Skeletal muscle tissue (tissue), 3 donors: ENCODE measurements at regions not wholly inside any gene's neighbourhood (a gene's known extent, or its start where the extent isn't known, plus 50 kb on each side); places are given as distances from the start of the nearest gene placed in this dataset.
"Not testable (repeated sequence)": the region's sequence is repeated elsewhere in the genome, so short reads cannot be mapped to it uniquely, and the experiment has no call there.

ENCODE experiments used
- H3K27ac ChIP-seq: one replicate; pipeline ENCODE4 v1.7.0; 2013; ENCODE audit warnings: mild to moderate bottlenecking, low read depth, low read length, inconsistent platforms
- H3K27me3 ChIP-seq, 3 donors: one replicate each; pipeline ENCODE4 v1.7.0; 2013; ENCODE audit warnings: low read length in 3 of 3; ENCODE audit not compliant: control insufficient read depth in 3 of 3, insufficient read depth in 3 of 3
- H3K36me3 ChIP-seq, 3 donors: one replicate each; pipeline ENCODE4 v1.7.0; 2013; ENCODE audit warnings: low read length in 3 of 3; ENCODE audit not compliant: control insufficient read depth in 3 of 3, insufficient read depth in 3 of 3
- H3K4me1 ChIP-seq, 3 donors: one replicate each; pipeline ENCODE4 v1.7.0; 2013; ENCODE audit warnings: low read length in 3 of 3, mild to moderate bottlenecking in 3 of 3; ENCODE audit not compliant: control insufficient read depth in 3 of 3, insufficient read depth in 3 of 3
- H3K4me3 ChIP-seq, 3 donors: one replicate each; pipeline ENCODE4 v1.7.0; 2013; ENCODE audit warnings: low read length in 3 of 3
- H3K9ac ChIP-seq, 3 donors: one replicate each; pipeline ENCODE4 v1.7.0; 2013; ENCODE audit warnings: low read length in 3 of 3, mild to moderate bottlenecking in 3 of 3, moderate library complexity in 2 of 3, low read depth in 1 of 3
- H3K9me3 ChIP-seq, 3 donors: one replicate each; pipeline ENCODE4 v1.7.0; 2013; ENCODE audit warnings: low read length in 3 of 3; ENCODE audit not compliant: control insufficient read depth in 3 of 3
- donor health status: Osteomylitis.

DNA sequence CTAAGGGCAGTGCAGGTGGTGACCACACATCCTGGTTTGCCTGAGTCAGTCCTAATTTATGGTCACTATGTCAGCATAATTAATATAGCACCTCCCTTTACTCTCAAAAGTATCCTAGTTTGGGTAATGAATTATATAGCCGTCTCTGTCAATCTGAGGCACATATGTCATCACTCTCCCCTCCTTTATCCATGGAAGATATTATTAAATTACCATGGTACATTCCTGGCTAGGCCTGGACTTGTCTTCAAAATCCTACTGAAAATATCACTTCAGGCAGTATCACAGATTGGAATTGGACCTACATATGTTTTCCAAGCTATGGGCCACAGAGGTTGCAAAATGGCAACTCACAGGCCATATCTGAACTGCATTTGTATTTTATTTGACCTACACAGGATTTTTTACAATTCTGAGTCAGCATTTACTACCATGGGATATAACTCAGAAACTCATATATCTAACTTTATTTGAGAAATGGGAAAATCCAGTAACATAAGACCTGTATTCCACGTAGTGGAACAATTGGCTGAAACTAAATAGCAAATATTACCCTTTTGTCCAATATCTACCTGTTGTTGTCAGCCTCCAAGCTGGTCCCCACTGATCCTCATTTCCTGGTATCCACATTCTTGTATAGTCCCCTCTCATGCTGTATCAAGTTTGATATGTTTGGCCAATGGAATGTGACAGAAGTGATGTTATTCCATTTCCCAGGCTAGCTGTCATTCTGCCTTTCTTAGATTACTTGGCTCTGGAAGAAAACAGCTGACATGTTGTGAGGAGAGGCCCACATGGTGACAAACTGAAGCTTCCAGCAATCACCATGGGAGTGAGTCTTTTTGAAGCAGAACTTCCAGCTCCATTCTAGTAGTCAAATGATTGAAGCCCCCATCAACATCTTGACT, 102.5 kb upstream of the MDM1 start:
- Histone ChIP-seq H3K27ac (no peak overlapping the region), H3K9ac (no peak overlapping the region), H3K36me3 (no peaks in the 10 kb centered on the region), H3K4me1 (peaks cover 0 to 8% (median 3%) of the 10 kb centered on the region in 3 donors), H3K27me3 (no peaks in the 10 kb centered on the region), H3K9me3 (no peaks in the 10 kb centered on the region), H3K4me3 (no peak overlapping the region)

DNA sequence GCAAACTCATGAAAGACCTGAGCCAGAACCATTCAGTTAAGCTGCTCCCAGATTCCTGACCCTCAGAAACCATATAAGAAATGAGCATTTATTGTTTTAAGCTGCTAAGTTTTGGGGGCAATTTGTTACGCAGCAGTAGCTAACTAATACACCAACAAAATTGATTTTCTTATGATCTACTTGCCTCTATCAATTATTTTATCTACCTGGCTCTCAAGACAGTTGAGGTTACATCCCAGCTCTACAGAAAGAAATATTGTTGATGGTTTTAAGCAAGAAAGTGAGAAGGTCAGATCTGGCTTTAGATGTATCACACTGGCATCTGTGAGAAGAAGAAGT, 103.1 kb upstream of the MDM1 start:
- H3K4me3 ChIP-seq, result no peak overlapping the region
- H3K27me3 ChIP-seq, result no peaks in the 10 kb centered on the region
- H3K9me3 ChIP-seq, result no peaks in the 10 kb centered on the region
- H3K9ac ChIP-seq, result no peak overlapping the region
- peaks cover 6 to 14% (median 9%) of the 10 kb centered on the region in 3 donors for H3K4me1 ChIP-seq
- no peak overlapping the region for H3K27ac ChIP-seq
- H3K36me3 ChIP-seq, result no peaks in the 10 kb centered on the region

DNA sequence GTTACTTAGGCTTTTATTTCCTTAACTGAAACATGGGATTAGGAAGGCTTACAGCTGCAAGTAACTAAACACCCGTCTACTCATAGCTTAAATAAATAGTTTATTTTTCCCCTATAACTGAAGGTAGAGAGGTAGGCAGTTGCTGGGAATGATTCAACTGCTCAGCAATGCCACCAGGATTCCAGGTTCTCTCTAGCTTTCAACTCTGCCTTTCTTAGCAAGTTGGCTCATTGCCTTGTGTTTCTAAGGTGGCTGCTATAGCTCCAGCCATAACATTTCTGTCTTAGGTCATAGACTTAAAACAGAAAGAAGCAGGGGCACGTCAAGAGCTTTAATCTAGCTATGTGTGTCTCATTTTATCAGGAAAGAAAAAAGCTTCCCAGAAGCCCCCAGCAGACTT, 103.7 kb upstream of the MDM1 start:
- no peaks in the 10 kb centered on the region for H3K36me3 ChIP-seq
- no peaks in the 10 kb centered on the region for H3K9me3 ChIP-seq
- H3K4me3 ChIP-seq, result no peak overlapping the region
- H3K9ac ChIP-seq, result no peak overlapping the region
- no peaks in the 10 kb centered on the region for H3K27me3 ChIP-seq
- H3K4me1 ChIP-seq, result peaks cover 7 to 15% (median 9%) of the 10 kb centered on the region in 3 donors
- H3K27ac ChIP-seq, result no peak overlapping the region

DNA sequence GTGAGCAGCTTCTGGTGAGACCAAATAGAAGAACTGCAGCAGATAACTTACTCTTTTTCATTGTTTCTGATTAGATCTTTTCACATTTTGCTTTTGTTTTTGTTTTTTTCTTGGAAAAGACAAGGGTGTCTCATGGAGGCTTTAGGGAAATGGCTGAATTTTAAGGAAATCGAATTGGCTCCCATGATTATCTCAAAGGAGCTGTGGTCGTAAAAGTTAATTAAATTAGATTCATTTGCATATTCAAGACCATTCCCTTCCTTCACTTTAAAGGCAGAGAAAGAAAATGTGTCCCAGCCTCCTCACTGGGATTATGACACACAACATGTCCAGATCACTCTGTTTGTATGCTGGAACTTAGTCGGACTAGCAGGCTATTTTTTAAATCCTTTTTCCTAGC, 106.4 kb upstream of the MDM1 start:
- Histone ChIP-seq H3K9ac (no peak overlapping the region), H3K4me1 (peaks cover 7 to 15% (median 9%) of the 10 kb centered on the region in 3 donors)

DNA sequence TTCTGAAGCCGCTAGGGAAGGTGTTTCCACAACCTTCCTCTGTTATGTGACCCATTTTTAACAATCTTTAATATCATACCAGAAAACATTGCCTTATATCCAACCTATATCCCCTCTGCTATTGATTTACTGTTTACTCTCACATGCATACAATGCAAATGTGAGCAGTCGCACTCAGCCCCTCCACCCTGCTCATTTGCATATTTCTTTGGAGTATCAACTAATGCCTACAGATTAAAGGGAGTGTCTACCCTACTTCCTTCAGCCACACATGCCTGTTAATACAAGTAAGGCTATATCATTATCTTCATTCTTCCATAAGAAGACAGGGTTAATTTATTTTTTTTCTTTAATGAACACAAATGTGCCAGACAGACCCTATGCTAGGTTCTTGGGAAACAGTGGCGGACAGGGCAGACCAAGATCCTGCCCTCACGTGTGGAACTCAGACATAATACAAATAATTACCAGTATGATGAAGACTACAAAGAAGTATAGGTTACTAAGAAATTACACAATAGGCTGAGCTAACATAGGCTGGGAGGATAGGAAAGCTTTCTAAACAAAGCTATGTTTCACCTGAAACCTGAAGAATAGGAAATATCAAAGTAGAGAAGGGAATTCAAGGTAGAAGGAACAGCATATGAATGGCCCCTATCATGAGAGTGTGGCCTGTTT, 107.3 kb upstream of the MDM1 start:
- H3K4me3 ChIP-seq, result no peak overlapping the region
- no peaks in the 10 kb centered on the region for H3K27me3 ChIP-seq
- peaks cover 7 to 15% (median 9%) of the 10 kb centered on the region in 3 donors for H3K4me1 ChIP-seq
- H3K9ac ChIP-seq, result no peak overlapping the region
- peak overlapping the region; percentile 51 for H3K27ac ChIP-seq
- no peaks in the 10 kb centered on the region for H3K36me3 ChIP-seq
- H3K9me3 ChIP-seq, result no peaks in the 10 kb centered on the region

More for the DNA sequence above, 106.4 kb upstream of the MDM1 start:
- Histone ChIP-seq H3K27me3 (no peaks in the 10 kb centered on the region), H3K4me3 (no peak overlapping the region), H3K36me3 (no peaks in the 10 kb centered on the region), H3K9me3 (no peaks in the 10 kb centered on the region), H3K27ac (no peak overlapping the region)

DNA sequence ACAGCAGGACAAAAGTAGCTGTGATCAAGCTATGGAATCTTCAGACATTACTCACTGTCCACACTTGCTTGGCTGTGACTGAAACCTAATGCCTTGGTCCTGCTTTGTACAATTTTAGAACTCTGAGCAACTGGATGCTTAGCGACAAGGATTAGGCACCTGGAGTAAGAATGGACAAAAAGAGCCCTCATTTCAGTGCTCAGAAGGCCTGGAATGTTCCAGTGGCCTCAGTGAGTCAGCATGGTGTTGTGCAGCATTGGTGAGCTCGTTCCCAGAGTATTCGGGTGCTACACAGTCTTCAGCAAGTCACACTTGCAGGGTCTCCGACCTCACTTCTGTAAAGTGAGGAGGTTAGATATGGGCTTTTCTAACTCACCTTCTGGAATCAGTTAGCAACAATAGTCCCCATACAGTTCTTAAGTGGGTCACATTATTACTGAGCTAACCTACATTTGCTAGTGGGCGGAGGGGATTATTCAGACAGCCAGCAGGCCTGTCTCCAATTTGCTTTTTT, 108.0 kb upstream of the MDM1 start:
- Histone ChIP-seq H3K4me3 (peak overlapping the region in 1 of 3 donors; percentile 14), H3K27ac (peak overlapping the region; percentile 51), H3K9ac (no peak overlapping the region), H3K27me3 (no peaks in the 10 kb centered on the region), H3K9me3 (no peaks in the 10 kb centered on the region), H3K4me1 (peaks cover 7 to 15% (median 9%) of the 10 kb centered on the region in 3 donors), H3K36me3 (no peaks in the 10 kb centered on the region)

DNA sequence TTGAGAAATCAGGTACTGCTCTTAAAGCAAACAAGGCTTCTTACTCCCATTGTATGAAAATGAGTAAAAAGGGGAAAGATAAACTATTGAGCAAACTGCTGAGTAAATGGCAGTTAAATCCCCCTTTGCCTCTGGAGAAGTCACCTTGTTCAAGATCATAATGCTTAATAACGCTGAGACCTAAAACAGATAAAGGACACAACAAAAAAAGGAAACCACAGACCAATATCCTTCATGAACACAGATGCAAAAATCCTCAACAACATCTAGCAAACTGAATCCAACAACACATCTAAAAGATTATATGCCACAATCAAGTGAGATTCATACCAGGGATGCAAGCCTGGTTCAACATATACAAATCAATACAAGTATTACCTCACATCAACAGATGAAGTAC, 109.0 kb upstream of the MDM1 start:
- no peak overlapping the region for H3K27ac ChIP-seq
- H3K9me3 ChIP-seq, result no peaks in the 10 kb centered on the region
- no peak overlapping the region for H3K9ac ChIP-seq
- H3K27me3 ChIP-seq, result no peaks in the 10 kb centered on the region
- peaks cover 7 to 15% (median 9%) of the 10 kb centered on the region in 3 donors for H3K4me1 ChIP-seq
- no peaks in the 10 kb centered on the region for H3K36me3 ChIP-seq
- no peak overlapping the region for H3K4me3 ChIP-seq

DNA sequence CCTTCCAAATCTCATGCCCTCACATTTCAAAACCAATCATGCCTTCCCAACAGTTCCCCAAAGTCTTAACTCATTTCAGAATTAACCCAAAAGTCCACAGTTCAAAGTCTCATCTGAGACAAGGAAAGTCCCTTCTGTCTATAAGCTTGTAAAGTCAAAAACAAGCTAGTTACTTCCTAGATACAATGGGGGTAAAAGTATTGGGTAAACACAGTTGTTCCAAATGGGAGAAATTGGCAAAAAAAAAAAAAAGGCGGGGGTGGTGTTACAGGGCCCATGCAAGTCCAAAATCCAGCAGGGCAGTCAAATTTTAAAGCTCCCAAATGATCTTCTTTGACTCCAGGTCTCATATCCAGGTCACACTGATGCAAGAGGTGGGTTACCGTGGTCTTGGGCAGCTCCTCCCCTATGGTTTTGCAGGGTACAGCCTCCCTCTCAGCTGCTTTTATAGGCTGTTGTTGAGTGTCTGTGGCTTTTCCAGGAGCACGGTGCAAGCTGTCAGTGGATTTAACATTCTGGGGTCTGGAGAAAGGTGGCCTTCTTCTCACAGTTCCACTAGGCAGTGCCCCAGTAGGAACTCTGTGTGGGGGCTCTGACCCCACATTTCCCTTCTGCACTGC, 110.3 kb upstream of the MDM1 start:
- not testable (repeated sequence) for H3K27ac ChIP-seq, H3K9ac ChIP-seq, H3K4me3 ChIP-seq, H3K27me3 ChIP-seq, H3K9me3 ChIP-seq, H3K36me3 ChIP-seq
- H3K4me1 ChIP-seq, result peaks cover 7 to 15% (median 9%) of the 10 kb centered on the region in 3 donors

DNA sequence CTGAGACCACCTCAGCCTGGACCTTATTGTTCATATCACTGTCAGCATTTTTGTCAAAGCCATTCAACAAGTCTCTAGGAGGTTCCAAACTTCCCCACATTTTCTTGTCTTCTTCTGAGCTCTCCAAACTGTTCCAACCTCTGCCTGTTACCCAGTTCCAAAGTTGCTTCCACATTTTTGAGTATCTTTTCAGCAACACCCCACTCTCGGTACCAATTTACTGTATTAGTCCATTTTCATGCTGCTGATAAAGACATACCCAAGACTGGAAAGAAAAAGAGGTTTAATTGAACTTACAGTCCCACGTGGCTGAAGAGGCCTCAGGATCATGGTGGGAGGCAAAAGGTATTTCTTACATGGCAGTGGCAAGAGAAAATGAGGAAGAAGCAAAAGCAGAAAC, 111.5 kb upstream of the MDM1 start:
- H3K27ac ChIP-seq, H3K9me3 ChIP-seq, H3K27me3 ChIP-seq, H3K36me3 ChIP-seq, H3K9ac ChIP-seq, H3K4me3 ChIP-seq: not testable (repeated sequence)
- peaks cover 7 to 15% (median 9%) of the 10 kb centered on the region in 3 donors for H3K4me1 ChIP-seq

DNA sequence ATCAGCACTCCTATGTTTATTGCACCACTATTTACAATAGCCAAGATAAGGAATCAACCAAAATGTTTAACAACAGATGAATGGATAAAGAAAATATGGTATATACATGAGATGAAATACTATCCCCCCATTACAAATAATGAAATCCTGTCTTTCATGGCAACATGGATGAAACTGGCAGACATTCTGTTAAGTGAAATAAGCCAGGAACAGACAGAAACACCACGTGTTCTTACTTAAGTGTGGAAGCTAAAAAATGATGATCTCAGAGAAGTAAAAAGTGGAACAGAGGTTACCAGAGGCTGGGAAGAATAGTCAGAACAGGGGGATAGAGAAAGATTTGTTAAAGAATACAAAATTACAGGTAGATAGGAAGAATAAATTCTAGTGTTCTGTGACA, 113.7 kb upstream of the MDM1 start:
- H3K27me3 ChIP-seq, result no peaks in the 10 kb centered on the region
- H3K27ac ChIP-seq, result no peak overlapping the region

More for the DNA sequence above, 113.7 kb upstream of the MDM1 start:
- no peak overlapping the region for H3K9ac ChIP-seq
- H3K36me3 ChIP-seq, result no peaks in the 10 kb centered on the region
- no peak overlapping the region for H3K4me3 ChIP-seq
- H3K4me1 ChIP-seq, result peaks cover 0 to 4% (median 4%) of the 10 kb centered on the region in 3 donors
- H3K9me3 ChIP-seq, result no peaks in the 10 kb centered on the region
